ENCODE measurements at regions not wholly inside any gene's neighbourhood (a gene's known extent, or its start where the extent isn't known, plus 50 kb on each side); places are given as distances from the start of the nearest gene placed in this dataset.

DNA sequence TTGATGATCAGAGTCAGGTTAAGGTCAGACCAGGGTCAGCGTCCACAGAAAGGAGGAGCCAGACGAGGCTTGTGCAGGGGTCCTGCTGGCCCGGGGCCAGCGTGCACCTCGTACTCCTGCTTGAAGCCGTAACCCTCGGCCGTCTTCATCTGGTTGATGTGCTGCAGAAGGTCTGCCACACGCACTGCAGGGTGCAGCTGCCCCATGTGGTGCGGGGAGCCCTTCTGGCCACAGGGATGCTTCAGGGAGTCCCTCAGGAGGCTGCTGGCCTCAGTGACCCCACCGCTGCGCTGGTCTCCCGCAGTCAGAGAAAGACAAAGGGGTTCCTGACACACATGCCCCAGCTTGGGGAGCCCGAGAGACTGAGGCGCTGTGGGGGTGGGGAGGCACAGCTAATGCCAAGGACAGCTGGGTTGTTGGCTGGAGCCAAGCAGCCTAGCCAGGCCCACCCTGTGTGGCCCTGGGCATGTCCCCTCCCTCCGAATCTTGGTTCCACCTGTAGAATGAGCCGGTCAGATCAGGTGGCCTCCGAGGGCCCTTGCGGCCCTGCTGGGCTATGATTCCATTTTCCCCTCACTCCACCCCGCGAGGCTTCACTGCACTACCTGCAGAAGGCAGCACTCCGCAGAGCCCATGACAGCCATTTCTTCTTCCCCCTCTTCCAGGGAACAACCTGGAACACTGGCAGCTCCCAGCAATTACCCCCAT is 251.9 kb downstream of the PTPRU start:
- Histone ChIP-seq H3K9me3 (ENCODE audit: control insufficient read depth in 2 of 2, insufficient read depth in 1 of 2, low read length in 1 of 2) (no peaks in the 10 kb centered on the region), H3K4me3 (ENCODE audit: low read length in 2 of 2) (no peak overlapping the region), H3K27ac (ENCODE audit: low read depth in 1 of 2, low read length in 1 of 2) (no peak overlapping the region), H3K36me3 (ENCODE audit: control insufficient read depth in 2 of 2, insufficient read depth in 2 of 2, low read length in 1 of 2) (no peaks in the 10 kb centered on the region), H3K27me3 (ENCODE audit: control insufficient read depth in 2 of 2, insufficient read depth in 1 of 2, low read length in 1 of 2) (no peaks in the 10 kb centered on the region), H3K4me1 (ENCODE audit: control insufficient read depth in 2 of 2, insufficient read depth in 2 of 2, low read length in 2 of 2) (no peaks in the 10 kb centered on the region)
- WGBS: 91% methylated on average over 22 of the region's 22 CpGs
- DNase-seq (ENCODE audit: low read depth in 6 of 9, low spot score in 9 of 9): no peak

DNA sequence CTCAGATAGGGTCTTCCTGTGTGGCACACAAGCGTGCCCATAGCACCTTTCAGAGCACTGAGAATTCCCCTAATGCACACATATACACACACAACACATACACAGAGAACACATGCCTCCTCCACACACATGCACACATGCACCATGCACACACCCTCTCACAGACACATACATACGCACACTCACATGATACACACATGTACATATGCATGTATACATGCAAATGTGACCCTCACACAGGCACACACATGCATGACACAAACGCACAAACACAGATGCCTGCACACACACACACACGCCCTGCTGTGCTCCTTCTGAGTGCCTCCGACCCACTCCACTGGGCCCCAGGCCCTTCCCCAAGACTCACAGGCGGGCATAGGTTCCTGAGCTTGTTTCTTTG is 251.0 kb downstream of the PTPRU start:
- no peak overlapping the region for H3K4me3 ChIP-seq (ENCODE audit: low read length in 2 of 2)
- H3K27ac ChIP-seq (ENCODE audit: low read depth in 1 of 2, low read length in 1 of 2): no peak overlapping the region
- no peaks in the 10 kb centered on the region for H3K9me3 ChIP-seq (ENCODE audit: control insufficient read depth in 2 of 2, insufficient read depth in 1 of 2, low read length in 1 of 2)
- DNase-seq (ENCODE audit: low read depth in 6 of 9, low spot score in 9 of 9): no peak
- WGBS: 90% methylated on average over 6 of the region's 6 CpGs
- no peaks in the 10 kb centered on the region for H3K4me1 ChIP-seq (ENCODE audit: control insufficient read depth in 2 of 2, insufficient read depth in 2 of 2, low read length in 2 of 2)
- no peaks in the 10 kb centered on the region for H3K36me3 ChIP-seq (ENCODE audit: control insufficient read depth in 2 of 2, insufficient read depth in 2 of 2, low read length in 1 of 2)
- H3K27me3 ChIP-seq (ENCODE audit: control insufficient read depth in 2 of 2, insufficient read depth in 1 of 2, low read length in 1 of 2): no peaks in the 10 kb centered on the region

DNA sequence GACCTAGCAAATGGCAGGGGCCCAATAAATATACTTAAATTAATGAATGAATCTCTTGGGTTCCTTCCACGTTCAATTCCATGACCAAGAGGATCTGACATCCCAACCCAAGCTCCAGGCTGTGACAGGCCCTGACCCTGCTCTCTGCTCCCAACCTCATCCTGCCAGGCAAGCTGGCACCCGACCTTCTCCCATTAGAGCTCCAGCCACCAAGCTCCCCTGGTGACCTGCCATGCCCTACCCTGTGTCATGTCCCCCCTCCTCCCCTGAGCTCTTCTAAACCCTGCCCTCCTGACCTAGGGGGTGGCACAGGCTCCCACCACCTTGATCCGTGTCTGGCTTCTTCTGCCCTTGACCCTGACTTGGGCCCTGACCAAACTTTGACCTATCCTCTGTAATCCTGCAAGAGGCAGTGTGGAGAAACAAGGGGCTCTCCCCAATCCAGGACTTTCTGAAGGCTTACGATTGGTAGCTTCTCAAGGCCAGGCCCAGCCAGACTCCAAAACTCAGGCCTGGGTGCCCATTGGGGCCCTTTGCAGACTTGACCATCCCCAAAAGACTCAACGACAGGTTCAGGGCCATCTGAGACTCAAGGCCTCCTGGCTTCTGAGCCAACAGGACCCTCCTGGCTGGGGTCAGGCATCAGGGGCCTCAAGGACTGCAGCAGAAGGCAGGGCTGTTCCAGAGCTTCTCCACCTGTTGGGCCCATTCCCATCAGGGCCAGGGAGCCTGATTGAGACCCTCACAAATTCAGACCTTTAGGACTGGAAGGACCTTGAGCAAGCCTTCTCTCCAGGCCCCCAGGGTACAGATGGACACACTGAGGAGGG is 249.0 kb downstream of the PTPRU start:
- no peak overlapping the region for H3K27ac ChIP-seq (ENCODE audit: low read depth in 1 of 2, low read length in 1 of 2)
- WGBS: 92% methylated on average over 5 of the region's 5 CpGs
- H3K9me3 ChIP-seq (ENCODE audit: control insufficient read depth in 2 of 2, insufficient read depth in 1 of 2, low read length in 1 of 2): no peaks in the 10 kb centered on the region
- no peaks in the 10 kb centered on the region for H3K4me1 ChIP-seq (ENCODE audit: control insufficient read depth in 2 of 2, insufficient read depth in 2 of 2, low read length in 2 of 2)
- no peak for DNase-seq (ENCODE audit: low read depth in 6 of 9, low spot score in 9 of 9)
- H3K36me3 ChIP-seq (ENCODE audit: control insufficient read depth in 2 of 2, insufficient read depth in 2 of 2, low read length in 1 of 2): no peaks in the 10 kb centered on the region
- H3K27me3 ChIP-seq (ENCODE audit: control insufficient read depth in 2 of 2, insufficient read depth in 1 of 2, low read length in 1 of 2): no peaks in the 10 kb centered on the region
- no peak overlapping the region for H3K4me3 ChIP-seq (ENCODE audit: low read length in 2 of 2)

DNA sequence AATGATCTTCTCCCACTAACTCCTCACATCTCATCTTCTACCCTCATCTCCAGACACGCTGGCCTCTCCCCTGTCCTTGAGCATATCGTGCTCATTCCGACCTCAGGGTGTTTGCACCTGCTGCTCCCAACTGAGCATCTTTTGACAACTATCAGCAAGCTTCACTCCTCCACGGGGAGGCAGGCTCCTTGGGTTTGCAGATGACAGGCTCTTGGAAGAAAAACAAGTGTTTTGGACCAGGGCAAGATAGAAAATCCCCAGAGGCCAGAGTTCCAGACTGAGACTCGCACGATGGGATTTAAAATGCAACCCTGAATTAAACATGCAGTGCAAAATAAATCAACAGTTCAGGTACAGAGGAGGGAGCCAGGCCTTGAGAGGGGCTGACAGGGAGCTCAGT is 246.7 kb downstream of the PTPRU start:
- no peaks in the 10 kb centered on the region for H3K36me3 ChIP-seq (ENCODE audit: control insufficient read depth in 2 of 2, insufficient read depth in 2 of 2, low read length in 1 of 2)
- no peak overlapping the region for H3K27ac ChIP-seq (ENCODE audit: low read depth in 1 of 2, low read length in 1 of 2)
- WGBS: 74% methylated on average over 6 of the region's 6 CpGs
- H3K4me1 ChIP-seq (ENCODE audit: control insufficient read depth in 2 of 2, insufficient read depth in 2 of 2, low read length in 2 of 2): no peaks in the 10 kb centered on the region
- peaks cover 8 to 19% of the 10 kb centered on the region in 2 donors for H3K27me3 ChIP-seq (ENCODE audit: control insufficient read depth in 2 of 2, insufficient read depth in 1 of 2, low read length in 1 of 2)
- no peak for DNase-seq (ENCODE audit: low read depth in 6 of 9, low spot score in 9 of 9)
- no peaks in the 10 kb centered on the region for H3K9me3 ChIP-seq (ENCODE audit: control insufficient read depth in 2 of 2, insufficient read depth in 1 of 2, low read length in 1 of 2)
- no peak overlapping the region for H3K4me3 ChIP-seq (ENCODE audit: low read length in 2 of 2)

DNA sequence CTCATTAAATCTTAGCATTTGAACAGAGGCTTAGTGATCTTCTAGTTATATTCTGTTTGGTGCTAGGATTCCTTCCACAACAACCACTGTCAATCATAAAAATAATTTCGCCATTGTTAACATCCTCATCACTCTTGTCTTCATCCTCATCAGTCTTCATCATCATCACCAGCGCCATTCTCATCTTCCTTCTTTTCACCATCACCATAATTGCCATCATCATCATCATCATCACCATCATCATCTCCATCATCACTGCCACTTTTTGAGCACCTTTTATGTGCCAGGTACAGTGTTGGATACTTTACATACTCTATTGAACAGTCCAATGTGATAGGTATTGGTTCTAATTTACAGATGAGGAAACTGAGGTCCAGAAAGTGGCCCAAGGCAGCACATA is 245.7 kb downstream of the PTPRU start:
- Histone ChIP-seq H3K4me3 (ENCODE audit: low read length in 2 of 2) (no peak overlapping the region), H3K27ac (ENCODE audit: low read depth in 1 of 2, low read length in 1 of 2) (no peak overlapping the region), H3K27me3 (ENCODE audit: control insufficient read depth in 2 of 2, insufficient read depth in 1 of 2, low read length in 1 of 2) (peaks cover 9 to 27% of the 10 kb centered on the region in 2 donors), H3K36me3 (ENCODE audit: control insufficient read depth in 2 of 2, insufficient read depth in 2 of 2, low read length in 1 of 2) (no peaks in the 10 kb centered on the region), H3K4me1 (ENCODE audit: control insufficient read depth in 2 of 2, insufficient read depth in 2 of 2, low read length in 2 of 2) (no peaks in the 10 kb centered on the region), H3K9me3 (ENCODE audit: control insufficient read depth in 2 of 2, insufficient read depth in 1 of 2, low read length in 1 of 2) (no peaks in the 10 kb centered on the region)
- 97% methylated on average over 2 of the region's 2 CpGs for WGBS
- no peak for DNase-seq (ENCODE audit: low read depth in 6 of 9, low spot score in 9 of 9)

DNA sequence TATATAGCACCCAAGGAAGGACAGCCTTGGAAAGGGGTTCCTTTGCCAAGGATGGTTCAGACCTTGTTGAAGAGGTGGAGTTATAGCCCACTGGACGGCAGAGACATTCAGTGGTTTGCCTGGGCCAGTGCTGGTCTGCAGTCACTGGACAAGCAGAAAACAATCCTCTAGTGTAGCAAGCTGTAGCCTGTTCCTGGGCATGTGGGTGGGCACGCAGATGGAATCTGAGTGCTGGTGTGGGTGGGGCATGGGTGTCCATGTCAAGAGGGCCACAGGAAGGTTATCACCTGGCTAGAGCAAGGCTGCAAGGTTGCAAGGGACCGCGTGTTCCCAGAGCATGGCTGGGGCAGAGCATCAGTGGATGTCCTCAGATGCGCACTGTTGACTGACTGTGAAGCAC is 244.7 kb downstream of the PTPRU start:
- Histone ChIP-seq H3K4me3 (ENCODE audit: low read length in 2 of 2) (no peak overlapping the region), H3K27me3 (ENCODE audit: control insufficient read depth in 2 of 2, insufficient read depth in 1 of 2, low read length in 1 of 2) (peaks cover 9 to 27% of the 10 kb centered on the region in 2 donors), H3K9me3 (ENCODE audit: control insufficient read depth in 2 of 2, insufficient read depth in 1 of 2, low read length in 1 of 2) (no peaks in the 10 kb centered on the region), H3K36me3 (ENCODE audit: control insufficient read depth in 2 of 2, insufficient read depth in 2 of 2, low read length in 1 of 2) (no peaks in the 10 kb centered on the region), H3K27ac (ENCODE audit: low read depth in 1 of 2, low read length in 1 of 2) (no peak overlapping the region), H3K4me1 (ENCODE audit: control insufficient read depth in 2 of 2, insufficient read depth in 2 of 2, low read length in 2 of 2) (no peaks in the 10 kb centered on the region)
- DNase-seq (ENCODE audit: low read depth in 6 of 9, low spot score in 9 of 9): no peak
- 75% methylated on average over 5 of the region's 5 CpGs for WGBS

DNA sequence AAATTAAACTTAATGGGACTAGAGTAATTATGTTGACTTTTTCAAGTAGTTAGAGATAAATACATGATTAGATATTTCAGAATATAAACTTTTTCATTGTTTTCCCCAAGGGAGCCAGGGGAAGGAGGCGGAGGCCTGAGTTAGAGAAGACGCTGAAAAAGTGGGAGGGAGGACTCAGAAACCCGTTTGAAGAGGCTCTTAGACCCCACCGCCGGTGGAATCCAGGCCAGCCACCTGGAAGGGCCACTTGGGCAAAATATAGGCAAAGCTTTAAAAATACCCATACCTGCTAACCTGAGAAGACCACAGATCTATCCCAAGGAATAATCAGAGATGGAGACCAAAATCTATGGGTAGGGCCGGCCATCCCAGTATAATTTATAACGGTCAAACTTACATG is 242.6 kb downstream of the PTPRU start:
- Histone ChIP-seq H3K4me3 (ENCODE audit: low read length in 2 of 2) (no peak overlapping the region), H3K9me3 (ENCODE audit: control insufficient read depth in 2 of 2, insufficient read depth in 1 of 2, low read length in 1 of 2) (no peaks in the 10 kb centered on the region), H3K36me3 (ENCODE audit: control insufficient read depth in 2 of 2, insufficient read depth in 2 of 2, low read length in 1 of 2) (no peaks in the 10 kb centered on the region), H3K27ac (ENCODE audit: low read depth in 1 of 2, low read length in 1 of 2) (no peak overlapping the region), H3K4me1 (ENCODE audit: control insufficient read depth in 2 of 2, insufficient read depth in 2 of 2, low read length in 2 of 2) (no peaks in the 10 kb centered on the region), H3K27me3 (ENCODE audit: control insufficient read depth in 2 of 2, insufficient read depth in 1 of 2, low read length in 1 of 2) (peaks cover 9 to 29% of the 10 kb centered on the region in 2 donors)
- WGBS: 38% methylated on average over 7 of the region's 7 CpGs
- DNase-seq (ENCODE audit: low read depth in 6 of 9, low spot score in 9 of 9): no peak

DNA sequence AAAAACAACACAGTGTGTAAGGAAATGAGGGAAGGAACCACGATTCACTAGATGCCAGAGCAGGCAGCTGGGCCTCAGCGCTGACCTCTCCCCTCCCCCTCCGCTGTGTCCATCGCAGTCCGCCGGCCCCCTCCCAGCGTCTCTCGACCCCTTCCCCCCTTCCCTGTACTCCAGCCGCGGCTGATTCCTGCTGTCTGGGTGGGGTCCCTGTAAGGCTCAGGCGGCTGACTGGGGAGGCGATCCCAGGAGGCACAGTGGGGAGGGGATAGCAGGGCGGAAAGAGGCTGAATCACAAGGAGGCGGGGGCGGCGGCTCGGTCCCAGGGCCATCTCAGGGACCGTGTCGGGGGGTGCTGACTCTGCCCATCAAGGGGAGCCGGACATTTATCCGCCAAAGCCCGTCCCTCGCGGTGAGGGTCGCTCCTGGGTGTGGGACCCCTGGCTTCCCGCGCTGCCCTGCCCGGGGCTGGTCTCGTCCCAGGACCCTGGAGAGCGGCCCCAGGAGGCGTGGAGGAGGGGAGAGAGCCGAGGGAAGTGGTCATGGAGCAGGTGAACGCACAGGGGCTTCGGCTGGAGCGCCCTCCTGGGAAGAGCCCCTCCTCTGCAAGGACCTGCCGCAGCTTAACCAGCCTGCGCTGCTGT is 241.9 kb downstream of the PTPRU start:
- Histone ChIP-seq H3K4me3 (ENCODE audit: low read length in 2 of 2) (no peak overlapping the region), H3K9me3 (ENCODE audit: control insufficient read depth in 2 of 2, insufficient read depth in 1 of 2, low read length in 1 of 2) (no peaks in the 10 kb centered on the region), H3K4me1 (ENCODE audit: control insufficient read depth in 2 of 2, insufficient read depth in 2 of 2, low read length in 2 of 2) (no peaks in the 10 kb centered on the region), H3K36me3 (ENCODE audit: control insufficient read depth in 2 of 2, insufficient read depth in 2 of 2, low read length in 1 of 2) (no peaks in the 10 kb centered on the region), H3K27ac (ENCODE audit: low read depth in 1 of 2, low read length in 1 of 2) (no peak overlapping the region), H3K27me3 (ENCODE audit: control insufficient read depth in 2 of 2, insufficient read depth in 1 of 2, low read length in 1 of 2) (peaks cover 9 to 33% of the 10 kb centered on the region in 2 donors)
- no peak for DNase-seq (ENCODE audit: low read depth in 6 of 9, low spot score in 9 of 9)
- 8% methylated on average over 37 of the region's 37 CpGs for WGBS

DNA sequence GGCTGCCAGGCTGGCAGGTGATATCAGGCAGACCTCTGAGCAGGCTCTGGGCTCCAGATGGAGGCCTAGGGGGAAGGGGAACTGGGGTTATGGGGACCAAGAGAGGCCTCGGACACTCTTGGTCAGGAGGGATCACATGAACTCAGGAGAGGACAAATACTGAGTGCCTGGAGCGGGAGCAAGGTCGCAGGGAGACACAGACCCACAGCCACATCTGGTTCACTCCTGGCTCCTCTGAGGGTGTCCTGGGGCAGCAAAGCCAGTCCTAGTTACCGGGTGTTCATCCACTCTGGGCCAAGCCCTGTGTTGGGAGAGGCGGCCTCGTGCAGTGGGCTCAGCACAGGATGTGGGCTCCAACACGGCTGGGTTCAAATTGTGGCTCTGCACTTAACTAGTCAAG is 239.0 kb downstream of the PTPRU start:
- Histone ChIP-seq H3K27ac (ENCODE audit: low read depth in 1 of 2, low read length in 1 of 2) (no peak overlapping the region), H3K9me3 (ENCODE audit: control insufficient read depth in 2 of 2, insufficient read depth in 1 of 2, low read length in 1 of 2) (no peaks in the 10 kb centered on the region), H3K4me3 (ENCODE audit: low read length in 2 of 2) (no peak overlapping the region), H3K36me3 (ENCODE audit: control insufficient read depth in 2 of 2, insufficient read depth in 2 of 2, low read length in 1 of 2) (no peaks in the 10 kb centered on the region), H3K4me1 (ENCODE audit: control insufficient read depth in 2 of 2, insufficient read depth in 2 of 2, low read length in 2 of 2) (no peaks in the 10 kb centered on the region), H3K27me3 (ENCODE audit: control insufficient read depth in 2 of 2, insufficient read depth in 1 of 2, low read length in 1 of 2) (peaks cover 9 to 33% of the 10 kb centered on the region in 2 donors)
- no peak for DNase-seq (ENCODE audit: low read depth in 6 of 9, low spot score in 9 of 9)
- whole genome bisulfite sequencing: 83% methylated on average over 7 of the region's 7 CpGs
